Endothelial cell (in vitro differentiated cells): ENCODE measurements at regions not wholly inside any gene's neighbourhood (a gene's known extent, or its start where the extent isn't known, plus 50 kb on each side); places are given as distances from the start of the nearest gene placed in this dataset.

Source experiments
- DNase-seq: peaks from one replicate; pipeline ENCODE4 v3.0.0; 2021; ENCODE audit warnings: low spot score
- H3K27ac Mint-ChIP-seq: one replicate; pipeline ENCODE4 v1.8.0; 2021; ENCODE audit warnings: mixed read lengths, inconsistent platforms; ENCODE audit not compliant: unreplicated experiment
- H3K27me3 Mint-ChIP-seq: one replicate; pipeline ENCODE4 v1.8.0; 2021; ENCODE audit warnings: mild to moderate bottlenecking, moderate library complexity, mixed read lengths, inconsistent platforms; ENCODE audit not compliant: unreplicated experiment
- H3K36me3 Mint-ChIP-seq: one replicate; pipeline ENCODE4 v1.8.0; 2021; ENCODE audit warnings: mild to moderate bottlenecking, low read depth, mixed read lengths, inconsistent platforms; ENCODE audit not compliant: unreplicated experiment
- H3K4me1 Mint-ChIP-seq: one replicate; pipeline ENCODE4 v1.8.0; 2021; ENCODE audit warnings: mild to moderate bottlenecking, mixed read lengths, inconsistent platforms; ENCODE audit not compliant: unreplicated experiment
- H3K4me3 Mint-ChIP-seq: one replicate; pipeline ENCODE4 v1.8.0; 2021; ENCODE audit warnings: mild to moderate bottlenecking, mixed read lengths, inconsistent platforms; ENCODE audit not compliant: unreplicated experiment
- H3K9me3 Mint-ChIP-seq: one replicate; pipeline ENCODE4 v1.8.0; 2021; ENCODE audit warnings: mixed read lengths, inconsistent platforms; ENCODE audit not compliant: unreplicated experiment
- CTCF ChIP-seq: fragments of 200-600 bp; sonication (generic); IDR thresholded peaks from one replicate; pipeline ENCODE4 v1.5.0; 2021; ENCODE audit warnings: antibody characterized with exemption; ENCODE audit not compliant: unreplicated experiment

- no peak overlapping the region for H3K4me3 Mint-ChIP-seq
- no peak for DNase-seq
- no peak for TF ChIP-seq CTCF
- H3K9me3 Mint-ChIP-seq: no peaks in the 10 kb centered on the region
- H3K27ac Mint-ChIP-seq: no peak overlapping the region
- no peaks in the 10 kb centered on the region for H3K27me3 Mint-ChIP-seq
- no peaks in the 10 kb centered on the region for H3K4me1 Mint-ChIP-seq
- no peaks in the 10 kb centered on the region for H3K36me3 Mint-ChIP-seq
Observed at GRCh38 chr2:21469158-21469557, 345.4 kb downstream of the TDRD15 start.

GRCh38 chr2:21469564-21469963, 345.8 kb downstream of the TDRD15 start:
- Mint-ChIP-seq H3K36me3 (no peaks in the 10 kb centered on the region), H3K9me3 (no peaks in the 10 kb centered on the region), H3K4me3 (no peak overlapping the region), H3K27me3 (no peaks in the 10 kb centered on the region), H3K4me1 (no peaks in the 10 kb centered on the region), H3K27ac (no peak overlapping the region)
- no peak for TF ChIP-seq CTCF
- DNase-seq: no peak

GRCh38 chr2:21480162-21480561, 356.4 kb downstream of the TDRD15 start:
- H3K36me3 Mint-ChIP-seq: no peaks in the 10 kb centered on the region
- no peaks in the 10 kb centered on the region for H3K27me3 Mint-ChIP-seq
- DNase-seq: no peak
- H3K27ac Mint-ChIP-seq: no peak overlapping the region
- H3K4me1 Mint-ChIP-seq: no peaks in the 10 kb centered on the region
- H3K4me3 Mint-ChIP-seq: no peak overlapping the region
- no peaks in the 10 kb centered on the region for H3K9me3 Mint-ChIP-seq
- no peak for TF ChIP-seq CTCF

GRCh38 chr2:21484643-21485042, 360.9 kb downstream of the TDRD15 start:
- Mint-ChIP-seq H3K4me3 (no peak overlapping the region), H3K27ac (no peak overlapping the region), H3K27me3 (no peaks in the 10 kb centered on the region), H3K36me3 (no peaks in the 10 kb centered on the region), H3K4me1 (no peaks in the 10 kb centered on the region), H3K9me3 (no peaks in the 10 kb centered on the region)
- no peak for DNase-seq
- no peak for TF ChIP-seq CTCF

GRCh38 chr2:21486445-21486844, 362.7 kb downstream of the TDRD15 start:
- H3K4me3 Mint-ChIP-seq: no peak overlapping the region
- no peaks in the 10 kb centered on the region for H3K9me3 Mint-ChIP-seq
- no peak overlapping the region for H3K27ac Mint-ChIP-seq
- H3K27me3 Mint-ChIP-seq: no peaks in the 10 kb centered on the region
- no peak for DNase-seq
- H3K4me1 Mint-ChIP-seq: no peaks in the 10 kb centered on the region
- H3K36me3 Mint-ChIP-seq: no peaks in the 10 kb centered on the region
- no peak for TF ChIP-seq CTCF
